ENCODE measurements at regions not wholly inside any gene's neighbourhood (a gene's known extent, or its start where the extent isn't known, plus 50 kb on each side); places are given as distances from the start of the nearest gene placed in this dataset.

DNA sequence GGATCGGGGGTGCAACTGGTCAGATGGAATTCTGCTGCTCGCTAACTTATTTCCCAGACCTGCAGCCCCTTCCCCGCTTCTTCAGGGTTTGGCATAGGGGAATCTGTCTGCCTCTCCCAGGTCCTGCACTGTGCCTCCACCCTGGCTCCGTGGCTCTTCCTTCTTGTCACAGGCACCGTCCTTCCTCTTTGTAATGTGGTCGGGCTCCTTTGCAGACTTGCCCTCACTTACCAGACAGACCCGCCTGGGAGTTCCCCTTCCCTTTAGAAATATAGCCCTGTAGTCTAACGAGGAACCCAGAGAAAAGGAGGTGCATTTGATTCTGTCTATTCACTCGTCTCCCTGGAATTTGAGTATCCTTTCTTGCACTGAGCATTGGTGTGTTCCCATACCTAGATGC, 63.9 kb upstream of the PAX8 start:
- TF ChIP-seq, protein P1, sequence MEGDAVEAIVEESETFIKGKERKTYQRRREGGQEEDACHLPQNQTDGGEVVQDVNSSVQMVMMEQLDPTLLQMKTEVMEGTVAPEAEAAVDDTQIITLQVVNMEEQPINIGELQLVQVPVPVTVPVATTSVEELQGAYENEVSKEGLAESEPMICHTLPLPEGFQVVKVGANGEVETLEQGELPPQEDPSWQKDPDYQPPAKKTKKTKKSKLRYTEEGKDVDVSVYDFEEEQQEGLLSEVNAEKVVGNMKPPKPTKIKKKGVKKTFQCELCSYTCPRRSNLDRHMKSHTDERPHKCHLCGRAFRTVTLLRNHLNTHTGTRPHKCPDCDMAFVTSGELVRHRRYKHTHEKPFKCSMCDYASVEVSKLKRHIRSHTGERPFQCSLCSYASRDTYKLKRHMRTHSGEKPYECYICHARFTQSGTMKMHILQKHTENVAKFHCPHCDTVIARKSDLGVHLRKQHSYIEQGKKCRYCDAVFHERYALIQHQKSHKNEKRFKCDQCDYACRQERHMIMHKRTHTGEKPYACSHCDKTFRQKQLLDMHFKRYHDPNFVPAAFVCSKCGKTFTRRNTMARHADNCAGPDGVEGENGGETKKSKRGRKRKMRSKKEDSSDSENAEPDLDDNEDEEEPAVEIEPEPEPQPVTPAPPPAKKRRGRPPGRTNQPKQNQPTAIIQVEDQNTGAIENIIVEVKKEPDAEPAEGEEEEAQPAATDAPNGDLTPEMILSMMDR (IDR thresholded peaks at IDR 0.05): no peak
- no peak for TF ChIP-seq POLR2A (IDR thresholded peaks at IDR 0.05)
